ENCODE measurements at regions not wholly inside any gene's neighbourhood (a gene's known extent, or its start where the extent isn't known, plus 50 kb on each side); places are given as distances from the start of the nearest gene placed in this dataset.

- H3K4me3 ChIP-seq (replicated peaks; ENCODE audit: insufficient read depth, low read length) = no peak overlapping the region
- DNase-seq (ENCODE audit: low read depth in 1 of 2, low spot score in 1 of 2) = no peak
- TF ChIP-seq GABPA (IDR thresholded peaks at IDR 0.05; ENCODE audit: low read depth) (no peak), SPI1 (IDR thresholded peaks at IDR 0.05; ENCODE audit: borderline replicate concordance, low read depth) (no peak), POLR2AphosphoS5 (IDR thresholded peaks at IDR 0.05; ENCODE audit: low read depth) (no peak)
- TF ChIP-seq, protein P1, sequence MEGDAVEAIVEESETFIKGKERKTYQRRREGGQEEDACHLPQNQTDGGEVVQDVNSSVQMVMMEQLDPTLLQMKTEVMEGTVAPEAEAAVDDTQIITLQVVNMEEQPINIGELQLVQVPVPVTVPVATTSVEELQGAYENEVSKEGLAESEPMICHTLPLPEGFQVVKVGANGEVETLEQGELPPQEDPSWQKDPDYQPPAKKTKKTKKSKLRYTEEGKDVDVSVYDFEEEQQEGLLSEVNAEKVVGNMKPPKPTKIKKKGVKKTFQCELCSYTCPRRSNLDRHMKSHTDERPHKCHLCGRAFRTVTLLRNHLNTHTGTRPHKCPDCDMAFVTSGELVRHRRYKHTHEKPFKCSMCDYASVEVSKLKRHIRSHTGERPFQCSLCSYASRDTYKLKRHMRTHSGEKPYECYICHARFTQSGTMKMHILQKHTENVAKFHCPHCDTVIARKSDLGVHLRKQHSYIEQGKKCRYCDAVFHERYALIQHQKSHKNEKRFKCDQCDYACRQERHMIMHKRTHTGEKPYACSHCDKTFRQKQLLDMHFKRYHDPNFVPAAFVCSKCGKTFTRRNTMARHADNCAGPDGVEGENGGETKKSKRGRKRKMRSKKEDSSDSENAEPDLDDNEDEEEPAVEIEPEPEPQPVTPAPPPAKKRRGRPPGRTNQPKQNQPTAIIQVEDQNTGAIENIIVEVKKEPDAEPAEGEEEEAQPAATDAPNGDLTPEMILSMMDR (IDR thresholded peaks at IDR 0.05; ENCODE audit: insufficient read depth, low read length) = no peak
- TF ChIP-seq, protein P2, sequence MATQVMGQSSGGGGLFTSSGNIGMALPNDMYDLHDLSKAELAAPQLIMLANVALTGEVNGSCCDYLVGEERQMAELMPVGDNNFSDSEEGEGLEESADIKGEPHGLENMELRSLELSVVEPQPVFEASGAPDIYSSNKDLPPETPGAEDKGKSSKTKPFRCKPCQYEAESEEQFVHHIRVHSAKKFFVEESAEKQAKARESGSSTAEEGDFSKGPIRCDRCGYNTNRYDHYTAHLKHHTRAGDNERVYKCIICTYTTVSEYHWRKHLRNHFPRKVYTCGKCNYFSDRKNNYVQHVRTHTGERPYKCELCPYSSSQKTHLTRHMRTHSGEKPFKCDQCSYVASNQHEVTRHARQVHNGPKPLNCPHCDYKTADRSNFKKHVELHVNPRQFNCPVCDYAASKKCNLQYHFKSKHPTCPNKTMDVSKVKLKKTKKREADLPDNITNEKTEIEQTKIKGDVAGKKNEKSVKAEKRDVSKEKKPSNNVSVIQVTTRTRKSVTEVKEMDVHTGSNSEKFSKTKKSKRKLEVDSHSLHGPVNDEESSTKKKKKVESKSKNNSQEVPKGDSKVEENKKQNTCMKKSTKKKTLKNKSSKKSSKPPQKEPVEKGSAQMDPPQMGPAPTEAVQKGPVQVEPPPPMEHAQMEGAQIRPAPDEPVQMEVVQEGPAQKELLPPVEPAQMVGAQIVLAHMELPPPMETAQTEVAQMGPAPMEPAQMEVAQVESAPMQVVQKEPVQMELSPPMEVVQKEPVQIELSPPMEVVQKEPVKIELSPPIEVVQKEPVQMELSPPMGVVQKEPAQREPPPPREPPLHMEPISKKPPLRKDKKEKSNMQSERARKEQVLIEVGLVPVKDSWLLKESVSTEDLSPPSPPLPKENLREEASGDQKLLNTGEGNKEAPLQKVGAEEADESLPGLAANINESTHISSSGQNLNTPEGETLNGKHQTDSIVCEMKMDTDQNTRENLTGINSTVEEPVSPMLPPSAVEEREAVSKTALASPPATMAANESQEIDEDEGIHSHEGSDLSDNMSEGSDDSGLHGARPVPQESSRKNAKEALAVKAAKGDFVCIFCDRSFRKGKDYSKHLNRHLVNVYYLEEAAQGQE (IDR thresholded peaks at IDR 0.05; ENCODE audit: insufficient replicate concordance, low read depth) = no peak
- H3K27me3 ChIP-seq (ENCODE audit: insufficient read depth, poor library complexity, severe bottlenecking) = no peaks in the 10 kb centered on the region
- no peak overlapping the region for H3K27ac ChIP-seq (replicated peaks)
Observed at GRCh38 chrX:124232523-124233201, 99.8 kb upstream of the TEX13D start.

DNA sequence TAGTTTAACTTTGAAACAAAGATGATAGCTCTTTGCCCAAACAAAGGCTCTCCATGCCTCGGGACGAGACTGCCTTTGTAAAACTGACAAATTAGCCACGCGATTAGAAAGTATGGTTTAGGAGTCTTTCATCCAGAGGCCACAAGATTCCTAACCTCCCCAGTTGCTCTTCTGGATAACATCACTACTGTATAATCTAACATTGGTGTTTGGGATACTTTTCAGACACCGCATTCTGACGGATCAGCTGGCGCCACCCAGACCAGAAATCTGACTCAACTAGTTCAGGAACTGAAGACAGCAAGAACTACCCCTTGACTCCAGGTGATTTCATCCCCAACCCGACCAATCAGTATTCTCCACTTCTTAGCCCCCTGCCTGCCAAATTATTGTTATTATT, 98.1 kb upstream of the TEX13D start:
- H3K4me3 ChIP-seq (replicated peaks; ENCODE audit: insufficient read depth, low read length) = no peak overlapping the region
- DNase-seq (ENCODE audit: low read depth in 1 of 2, low spot score in 1 of 2) = no peak
- TF ChIP-seq, protein P1 (IDR thresholded peaks at IDR 0.05; ENCODE audit: insufficient read depth, low read length) = no peak
- no peak for TF ChIP-seq SPI1 (IDR thresholded peaks at IDR 0.05; ENCODE audit: borderline replicate concordance, low read depth)
- TF ChIP-seq, protein P2 (IDR thresholded peaks at IDR 0.05; ENCODE audit: insufficient replicate concordance, low read depth) = no peak
- TF ChIP-seq GABPA (IDR thresholded peaks at IDR 0.05; ENCODE audit: low read depth) = no peak
- no peak for TF ChIP-seq POLR2AphosphoS5 (IDR thresholded peaks at IDR 0.05; ENCODE audit: low read depth)
- no peaks in the 10 kb centered on the region for H3K27me3 ChIP-seq (ENCODE audit: insufficient read depth, poor library complexity, severe bottlenecking)
- H3K27ac ChIP-seq (replicated peaks) = no peak overlapping the region

- Histone ChIP-seq H3K27me3 (ENCODE audit: insufficient read depth, poor library complexity, severe bottlenecking) (no peaks in the 10 kb centered on the region), H3K27ac (replicated peaks) (no peak overlapping the region), H3K4me3 (replicated peaks; ENCODE audit: insufficient read depth, low read length) (no peak overlapping the region)
- DNase-seq (ENCODE audit: low read depth in 1 of 2, low spot score in 1 of 2) = no peak
- TF ChIP-seq GABPA (IDR thresholded peaks at IDR 0.05; ENCODE audit: low read depth) (no peak), POLR2AphosphoS5 (IDR thresholded peaks at IDR 0.05; ENCODE audit: low read depth) (no peak), SPI1 (IDR thresholded peaks at IDR 0.05; ENCODE audit: borderline replicate concordance, low read depth) (no peak)
- TF ChIP-seq, protein P2 (IDR thresholded peaks at IDR 0.05; ENCODE audit: insufficient replicate concordance, low read depth) = no peak
- TF ChIP-seq, protein P1 (IDR thresholded peaks at IDR 0.05; ENCODE audit: insufficient read depth, low read length) = no peak
Observed at GRCh38 chrX:124238268-124238667, 94.2 kb upstream of the TEX13D start.
